HL-60 (cell line): ENCODE measurements at regions not wholly inside any gene's neighbourhood (a gene's known extent, or its start where the extent isn't known, plus 50 kb on each side); places are given as distances from the start of the nearest gene placed in this dataset.

ENCODE experiments used
- DNase-seq, 2 experiments: peaks; one replicate each; pipeline ENCODE4 v3.0.0-alpha.2; 2010 to 2020; ENCODE audit warnings: low read depth in 1 of 2, low spot score in 1 of 2
- H3K27ac ChIP-seq: fragments of 250-450 bp; sonication (Bioruptor Pico); replicated peaks from 2 replicates; pipeline ENCODE4 v1.5.1; 2020; ENCODE audit warnings: mild to moderate bottlenecking, moderate library complexity
- H3K27me3 ChIP-seq: fragments of 250-450 bp; sonication (Bioruptor Pico); 2 replicates; pipeline ENCODE4 v1.5.1; 2021; ENCODE audit warnings: mild to moderate bottlenecking, moderate library complexity; ENCODE audit not compliant: insufficient read depth, poor library complexity, severe bottlenecking
- H3K4me3 ChIP-seq: replicated peaks from 2 replicates; pipeline ENCODE4 v1.5.1; 2011; ENCODE audit warnings: mild to moderate bottlenecking, control low read depth, low read length; ENCODE audit not compliant: insufficient read depth
- CTCF ChIP-seq: IDR thresholded peaks from one replicate; pipeline ENCODE4 v1.5.1; 2011; ENCODE audit warnings: low read length, control low read depth, inconsistent platforms; ENCODE audit not compliant: insufficient read depth
- GABPA ChIP-seq: IDR thresholded peaks from 2 replicates; pipeline ENCODE4 v1.6.1; 2012; ENCODE audit warnings: low read depth
- POLR2AphosphoS5 ChIP-seq: IDR thresholded peaks from 2 replicates; pipeline ENCODE4 v1.6.1; 2012; ENCODE audit warnings: low read depth
- REST ChIP-seq: IDR thresholded peaks from 2 replicates; pipeline ENCODE4 v1.6.1; 2012; ENCODE audit warnings: low read depth; ENCODE audit not compliant: insufficient replicate concordance
- SPI1 ChIP-seq: IDR thresholded peaks from 2 replicates; pipeline ENCODE4 v1.6.1; 2012; ENCODE audit warnings: low read depth, mild to moderate bottlenecking, borderline replicate concordance

DNA sequence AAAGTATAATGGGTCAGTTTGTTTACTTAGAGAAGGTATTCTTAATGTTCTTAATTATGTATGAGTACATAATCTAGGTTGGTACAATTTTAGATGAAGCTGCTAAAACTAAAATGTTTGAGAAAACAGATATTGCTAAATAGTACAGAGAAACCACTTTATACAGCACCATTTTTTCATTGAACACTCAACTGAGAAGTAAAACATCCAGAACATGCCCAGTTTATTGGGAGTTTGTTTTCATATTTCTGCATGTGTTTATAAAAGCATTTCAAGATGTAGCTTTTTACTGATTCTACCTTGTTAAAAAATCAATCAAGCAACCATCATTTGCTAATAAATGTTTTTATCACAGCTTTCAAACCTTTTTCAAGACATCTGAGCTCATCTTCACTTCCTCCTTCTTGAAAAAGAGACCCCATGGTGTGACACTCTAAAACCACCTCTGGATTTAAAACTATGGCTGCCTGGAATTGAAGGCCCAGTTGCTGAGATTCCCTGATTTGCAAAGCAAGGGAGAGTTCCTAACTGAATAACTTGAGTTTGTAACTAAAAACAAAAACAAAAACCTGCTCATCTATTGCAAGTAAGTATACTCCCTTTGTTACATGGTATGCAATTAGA, 585.9 kb downstream of the ZEB2 start:
- DNase-seq, result no peak
- Histone ChIP-seq H3K27me3 (peaks cover 24% of the 10 kb centered on the region), H3K4me3 (no peak overlapping the region), H3K27ac (no peak overlapping the region)
- TF ChIP-seq POLR2AphosphoS5, result no peak
- no peak for TF ChIP-seq REST
- TF ChIP-seq SPI1, result no peak
- no peak for TF ChIP-seq CTCF
- no peak for TF ChIP-seq GABPA

DNA sequence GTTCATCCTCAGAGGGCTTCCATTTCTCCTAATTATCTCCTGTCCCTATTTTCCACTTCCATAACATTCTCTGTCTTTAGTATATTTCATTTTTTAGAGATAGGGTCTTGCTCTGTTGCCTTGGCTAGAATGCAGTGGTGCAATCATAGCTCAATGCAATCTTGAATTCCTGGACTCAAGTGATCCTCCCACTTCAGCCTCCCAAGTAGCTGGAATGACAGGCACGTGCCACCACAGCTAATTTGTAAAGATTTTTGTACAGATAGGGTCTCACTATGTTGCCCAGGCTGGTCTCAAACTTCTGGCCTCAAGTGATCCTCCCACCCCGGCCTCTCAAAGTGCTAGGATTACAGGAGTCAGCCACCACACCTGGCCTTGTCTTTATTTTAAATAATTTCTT, 589.0 kb downstream of the ZEB2 start:
- TF ChIP-seq SPI1 (no peak), POLR2AphosphoS5 (no peak), CTCF (no peak), GABPA (no peak), REST (no peak)

DNA sequence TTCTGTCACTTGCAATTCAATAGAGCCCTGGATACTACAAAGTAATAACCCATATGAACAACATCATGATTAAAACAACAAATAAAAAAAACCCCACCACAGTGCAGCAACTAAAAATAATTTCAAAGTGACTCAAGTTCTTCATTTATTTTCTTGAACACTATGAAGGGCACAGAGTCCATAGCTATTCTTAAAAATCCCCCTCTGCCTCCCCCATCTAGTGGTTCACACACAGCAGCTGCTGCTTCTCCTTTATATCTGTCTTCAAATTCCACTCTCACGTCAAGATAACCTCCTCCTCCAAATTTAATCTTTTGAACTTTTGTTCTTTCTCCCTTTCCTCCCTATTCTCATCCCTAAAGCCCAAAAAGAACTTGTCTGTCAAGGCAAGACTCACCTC, 591.3 kb downstream of the ZEB2 start:
- H3K27ac ChIP-seq, result no peak overlapping the region
- TF ChIP-seq SPI1 (no peak), GABPA (no peak), POLR2AphosphoS5 (no peak), CTCF (no peak), REST (no peak)
- no peaks in the 10 kb centered on the region for H3K27me3 ChIP-seq
- H3K4me3 ChIP-seq, result no peak overlapping the region
- no peak for DNase-seq

More for the DNA sequence above, 589.0 kb downstream of the ZEB2 start:
- no peak for DNase-seq
- Histone ChIP-seq H3K27ac (no peak overlapping the region), H3K4me3 (no peak overlapping the region), H3K27me3 (peaks cover 2% of the 10 kb centered on the region)
